Liver (tissue), 3 donors: ENCODE measurements at regions not wholly inside any gene's neighbourhood (a gene's known extent, or its start where the extent isn't known, plus 50 kb on each side); places are given as distances from the start of the nearest gene placed in this dataset.

Experiments
- FOXA1 ChIP-seq: IDR thresholded peaks from 2 replicates; pipeline ENCODE4 v1.6.1; 2016; ENCODE audit warnings: antibody characterized with exemption
- GABPA ChIP-seq, 2 donors: IDR thresholded peaks in 1 of 2; conservative IDR thresholded peaks in 1 of 2; 2 replicates each; pipeline ENCODE4 v1.6.1; 2016; ENCODE audit warnings: antibody characterized with exemption in 2 of 2, mild to moderate bottlenecking in 1 of 2, moderate library complexity in 1 of 2
- JUND ChIP-seq, 2 donors: IDR thresholded peaks; 2 replicates each; pipeline ENCODE4 v1.6.1; 2016; ENCODE audit warnings: antibody characterized with exemption in 2 of 2
- MAX ChIP-seq: IDR thresholded peaks from 2 replicates; pipeline ENCODE4 v1.6.1; 2016; ENCODE audit warnings: antibody characterized with exemption
- RAD21 ChIP-seq, 2 donors: IDR thresholded peaks; 2 replicates each; pipeline ENCODE4 v1.6.1; 2016; ENCODE audit warnings: antibody characterized with exemption in 2 of 2, mild to moderate bottlenecking in 2 of 2
- RXRA ChIP-seq, 2 donors: IDR thresholded peaks; 2 replicates each; pipeline ENCODE4 v1.6.1; 2017 to 2018; ENCODE audit warnings: antibody characterized with exemption in 2 of 2, mild to moderate bottlenecking in 1 of 2
- SP1 ChIP-seq: IDR thresholded peaks from 2 replicates; pipeline ENCODE4 v1.6.1; 2018; ENCODE audit warnings: antibody characterized with exemption, mild to moderate bottlenecking
- TAF1 ChIP-seq: conservative IDR thresholded peaks from 2 replicates; pipeline ENCODE4 v1.6.1; 2016; ENCODE audit warnings: antibody characterized with exemption, mild to moderate bottlenecking
- YY1 ChIP-seq: IDR thresholded peaks from 2 replicates; pipeline ENCODE4 v1.6.1; 2016; ENCODE audit warnings: antibody characterized with exemption, mild to moderate bottlenecking
- ZBTB33 ChIP-seq: IDR thresholded peaks from 2 replicates; pipeline ENCODE4 v1.6.1; 2016; ENCODE audit warnings: antibody characterized with exemption
- TF ChIP-seq, protein P1 (sequence below): fragments of 150-350 bp; IDR thresholded peaks from 2 replicates; pipeline ENCODE4 v1.5.1; 2017; ENCODE audit warnings: improper control_type of control experiment, low read depth, low read length; ENCODE audit not compliant: missing input control
- TF ChIP-seq, protein P2 (sequence below): IDR thresholded peaks from 2 replicates; pipeline ENCODE4 v1.6.1; 2016; ENCODE audit warnings: antibody characterized with exemption, mild to moderate bottlenecking
- donor health status: healthy.
- donor health status: healthy.

DNA sequence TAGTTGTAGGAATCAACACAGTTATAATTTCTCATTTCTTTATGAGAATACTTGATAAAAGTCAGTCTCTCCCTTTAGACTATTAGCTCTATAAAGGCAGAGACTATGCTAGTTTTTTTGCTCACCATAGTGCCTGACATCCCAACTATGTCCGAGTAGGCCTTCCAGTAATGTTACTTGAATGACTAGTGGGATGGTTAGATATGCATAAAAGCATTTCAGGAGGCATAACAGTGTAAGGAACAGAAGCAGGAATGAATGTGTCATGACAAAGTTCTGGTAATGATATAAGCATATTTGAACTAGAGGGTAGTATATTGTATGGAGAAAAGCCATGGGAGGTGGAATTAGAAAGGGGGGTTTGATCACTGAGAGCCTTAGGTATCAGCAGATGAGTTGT is 77.4 kb upstream of the C5orf46 start:
- no peak for TF ChIP-seq FOXA1
- TF ChIP-seq, protein P1, sequence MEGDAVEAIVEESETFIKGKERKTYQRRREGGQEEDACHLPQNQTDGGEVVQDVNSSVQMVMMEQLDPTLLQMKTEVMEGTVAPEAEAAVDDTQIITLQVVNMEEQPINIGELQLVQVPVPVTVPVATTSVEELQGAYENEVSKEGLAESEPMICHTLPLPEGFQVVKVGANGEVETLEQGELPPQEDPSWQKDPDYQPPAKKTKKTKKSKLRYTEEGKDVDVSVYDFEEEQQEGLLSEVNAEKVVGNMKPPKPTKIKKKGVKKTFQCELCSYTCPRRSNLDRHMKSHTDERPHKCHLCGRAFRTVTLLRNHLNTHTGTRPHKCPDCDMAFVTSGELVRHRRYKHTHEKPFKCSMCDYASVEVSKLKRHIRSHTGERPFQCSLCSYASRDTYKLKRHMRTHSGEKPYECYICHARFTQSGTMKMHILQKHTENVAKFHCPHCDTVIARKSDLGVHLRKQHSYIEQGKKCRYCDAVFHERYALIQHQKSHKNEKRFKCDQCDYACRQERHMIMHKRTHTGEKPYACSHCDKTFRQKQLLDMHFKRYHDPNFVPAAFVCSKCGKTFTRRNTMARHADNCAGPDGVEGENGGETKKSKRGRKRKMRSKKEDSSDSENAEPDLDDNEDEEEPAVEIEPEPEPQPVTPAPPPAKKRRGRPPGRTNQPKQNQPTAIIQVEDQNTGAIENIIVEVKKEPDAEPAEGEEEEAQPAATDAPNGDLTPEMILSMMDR, result no peak
- TF ChIP-seq JUND (IDR thresholded peaks at IDR 0.05), result no peak
- TF ChIP-seq GABPA (IDR thresholded peaks at IDR 0.05 in 1 of 2, conservative IDR thresholded peaks at IDR 0.05 in 1 of 2), result no peak
- TF ChIP-seq YY1, result no peak
- TF ChIP-seq RAD21 (IDR thresholded peaks at IDR 0.05), result no peak
- TF ChIP-seq ZBTB33, result no peak
- TF ChIP-seq MAX, result no peak
- TF ChIP-seq TAF1, result no peak
- TF ChIP-seq SP1, result no peak
- TF ChIP-seq RXRA (IDR thresholded peaks at IDR 0.05), result no peak
- TF ChIP-seq, protein P2, sequence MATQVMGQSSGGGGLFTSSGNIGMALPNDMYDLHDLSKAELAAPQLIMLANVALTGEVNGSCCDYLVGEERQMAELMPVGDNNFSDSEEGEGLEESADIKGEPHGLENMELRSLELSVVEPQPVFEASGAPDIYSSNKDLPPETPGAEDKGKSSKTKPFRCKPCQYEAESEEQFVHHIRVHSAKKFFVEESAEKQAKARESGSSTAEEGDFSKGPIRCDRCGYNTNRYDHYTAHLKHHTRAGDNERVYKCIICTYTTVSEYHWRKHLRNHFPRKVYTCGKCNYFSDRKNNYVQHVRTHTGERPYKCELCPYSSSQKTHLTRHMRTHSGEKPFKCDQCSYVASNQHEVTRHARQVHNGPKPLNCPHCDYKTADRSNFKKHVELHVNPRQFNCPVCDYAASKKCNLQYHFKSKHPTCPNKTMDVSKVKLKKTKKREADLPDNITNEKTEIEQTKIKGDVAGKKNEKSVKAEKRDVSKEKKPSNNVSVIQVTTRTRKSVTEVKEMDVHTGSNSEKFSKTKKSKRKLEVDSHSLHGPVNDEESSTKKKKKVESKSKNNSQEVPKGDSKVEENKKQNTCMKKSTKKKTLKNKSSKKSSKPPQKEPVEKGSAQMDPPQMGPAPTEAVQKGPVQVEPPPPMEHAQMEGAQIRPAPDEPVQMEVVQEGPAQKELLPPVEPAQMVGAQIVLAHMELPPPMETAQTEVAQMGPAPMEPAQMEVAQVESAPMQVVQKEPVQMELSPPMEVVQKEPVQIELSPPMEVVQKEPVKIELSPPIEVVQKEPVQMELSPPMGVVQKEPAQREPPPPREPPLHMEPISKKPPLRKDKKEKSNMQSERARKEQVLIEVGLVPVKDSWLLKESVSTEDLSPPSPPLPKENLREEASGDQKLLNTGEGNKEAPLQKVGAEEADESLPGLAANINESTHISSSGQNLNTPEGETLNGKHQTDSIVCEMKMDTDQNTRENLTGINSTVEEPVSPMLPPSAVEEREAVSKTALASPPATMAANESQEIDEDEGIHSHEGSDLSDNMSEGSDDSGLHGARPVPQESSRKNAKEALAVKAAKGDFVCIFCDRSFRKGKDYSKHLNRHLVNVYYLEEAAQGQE, result no peak
